Thymus (tissue), 11 donors: ENCODE measurements at regions not wholly inside any gene's neighbourhood (a gene's known extent, or its start where the extent isn't known, plus 50 kb on each side); places are given as distances from the start of the nearest gene placed in this dataset.

Experiments used
- DNase-seq, 9 donors: peaks; one replicate each; pipeline ENCODE4 v3.0.0-alpha.2; 2013; ENCODE audit warnings: low spot score in 9 of 9, low read depth in 6 of 9, missing footprints in 1 of 9
- H3K27ac ChIP-seq, 2 donors: one replicate each; pipeline ENCODE4 v1.5.1; 2013; ENCODE audit warnings: control low read depth in 1 of 2, low read depth in 1 of 2, low read length in 1 of 2, mild to moderate bottlenecking in 1 of 2, moderate library complexity in 1 of 2
- H3K27me3 ChIP-seq, 2 donors: one replicate each; pipeline ENCODE4 v1.5.1; 2013; ENCODE audit warnings: low read length in 1 of 2; ENCODE audit not compliant: control insufficient read depth in 2 of 2, insufficient read depth in 1 of 2
- H3K36me3 ChIP-seq, 2 donors: one replicate each; pipeline ENCODE4 v1.5.1; 2013; ENCODE audit warnings: low read length in 1 of 2, mild to moderate bottlenecking in 1 of 2, moderate library complexity in 1 of 2; ENCODE audit not compliant: control insufficient read depth in 2 of 2, insufficient read depth in 2 of 2
- H3K4me1 ChIP-seq, 2 donors: one replicate each; pipeline ENCODE4 v1.5.1; 2013; ENCODE audit warnings: low read length in 2 of 2; ENCODE audit not compliant: control insufficient read depth in 2 of 2, insufficient read depth in 2 of 2
- H3K4me3 ChIP-seq, 2 donors: one replicate each; pipeline ENCODE4 v1.5.1; 2013; ENCODE audit warnings: low read length in 2 of 2, control low read depth in 1 of 2, mild to moderate bottlenecking in 1 of 2
- H3K9me3 ChIP-seq, 2 donors: one replicate each; pipeline ENCODE4 v1.5.1; 2013; ENCODE audit warnings: low read length in 1 of 2, mild to moderate bottlenecking in 1 of 2; ENCODE audit not compliant: control insufficient read depth in 2 of 2, insufficient read depth in 1 of 2
- WGBS: extraction: QIAGEN DNeasy Blood & Tissue Kit; methylation state at CpG from one replicate; pipeline ENCODE4 v1.1.7; 2013; 5-methylcytosine and 5-hydroxymethylcytosine counted together
- donor health status: healthy.

- 37% methylated on average over 3 of the region's 3 CpGs for WGBS
- Histone ChIP-seq H3K27me3 (no peaks in the 10 kb centered on the region), H3K4me1 (no peaks in the 10 kb centered on the region), H3K9me3 (no peaks in the 10 kb centered on the region), H3K27ac (no peak overlapping the region), H3K36me3 (no peaks in the 10 kb centered on the region), H3K4me3 (no peak overlapping the region)
- no peak for DNase-seq
Measured at GRCh38 chr2:79453918-79454317, 58.9 kb upstream of the CTNNA2 start.

GRCh38 chr2:79452651-79453050 is 60.2 kb upstream of the CTNNA2 start:
- DNase-seq = no peak
- Histone ChIP-seq H3K4me3 (no peak overlapping the region), H3K27ac (no peak overlapping the region), H3K36me3 (no peaks in the 10 kb centered on the region), H3K27me3 (no peaks in the 10 kb centered on the region), H3K9me3 (no peaks in the 10 kb centered on the region), H3K4me1 (no peaks in the 10 kb centered on the region)
- WGBS = 87% methylated on average over 1 of the region's 1 CpG

GRCh38 chr2:79447463-79447862 is 65.4 kb upstream of the CTNNA2 start:
- Histone ChIP-seq H3K4me3 (no peak overlapping the region), H3K27ac (no peak overlapping the region), H3K4me1 (no peaks in the 10 kb centered on the region), H3K9me3 (no peaks in the 10 kb centered on the region), H3K36me3 (no peaks in the 10 kb centered on the region), H3K27me3 (no peaks in the 10 kb centered on the region)
- DNase-seq = no peak

DNA sequence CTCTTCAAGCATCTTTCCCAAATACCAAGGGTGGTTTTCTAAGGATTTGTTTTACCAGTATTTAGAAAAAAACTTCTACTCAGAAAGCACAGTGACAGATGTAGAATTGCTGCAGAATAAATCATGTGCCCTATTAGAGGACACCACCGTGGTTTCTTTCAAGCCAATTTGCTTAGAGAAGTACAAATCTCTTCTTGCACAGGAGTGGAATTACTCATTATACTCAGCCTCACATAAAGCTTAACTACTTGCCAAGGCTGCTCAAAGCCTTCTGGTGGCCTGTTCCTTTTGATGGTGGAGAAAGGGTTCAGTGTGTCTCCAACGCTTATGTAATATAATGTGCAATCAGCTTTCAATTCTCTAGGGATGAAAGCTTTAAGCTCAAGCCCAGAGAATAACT is 66.5 kb upstream of the CTNNA2 start:
- H3K27ac ChIP-seq = no peak overlapping the region
- H3K36me3 ChIP-seq = no peaks in the 10 kb centered on the region
- no peaks in the 10 kb centered on the region for H3K9me3 ChIP-seq
- H3K27me3 ChIP-seq = no peaks in the 10 kb centered on the region
- 90% methylated on average over 2 of the region's 2 CpGs for WGBS
- no peaks in the 10 kb centered on the region for H3K4me1 ChIP-seq
- DNase-seq = no peak
- no peak overlapping the region for H3K4me3 ChIP-seq

DNA sequence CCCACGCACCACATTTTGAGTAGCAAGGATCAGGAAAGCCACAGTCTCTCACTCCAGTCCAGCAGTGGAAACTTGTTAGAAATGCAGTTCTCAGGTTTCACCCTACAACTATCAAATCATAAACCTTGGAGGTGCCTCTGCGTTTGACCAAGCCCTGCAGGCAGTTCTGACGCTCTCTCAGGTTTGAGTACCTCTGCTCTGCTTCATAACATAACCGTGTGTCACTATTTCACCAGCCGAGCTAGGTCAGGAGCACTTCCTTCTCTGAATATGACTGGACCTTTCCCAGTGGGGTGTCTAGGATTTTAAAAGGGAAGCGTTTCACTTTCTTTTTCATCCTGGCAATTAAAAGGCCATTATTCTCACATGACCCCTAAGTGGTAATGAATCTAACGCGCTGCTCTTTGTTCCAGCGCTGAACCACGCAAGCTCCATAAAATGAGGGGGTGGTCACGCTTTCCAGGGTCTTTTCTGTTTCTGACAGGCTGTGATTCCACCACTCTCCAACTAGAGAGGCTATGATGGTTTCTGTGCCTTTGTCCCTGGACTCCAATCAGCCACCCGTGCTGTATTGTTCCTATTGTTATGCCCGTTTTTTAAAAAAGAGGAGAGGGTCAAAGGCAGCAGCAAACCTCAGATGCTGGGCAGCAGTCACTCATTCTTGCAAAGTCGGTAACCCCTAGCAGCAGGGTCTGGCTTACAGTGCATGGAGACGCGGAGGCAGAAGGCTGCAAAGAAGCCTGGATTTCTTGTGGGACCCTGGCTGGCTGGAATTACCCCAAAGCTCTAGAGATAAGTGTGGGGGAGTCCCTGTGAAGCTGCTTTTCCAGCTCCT is 75.2 kb upstream of the CTNNA2 start:
- WGBS = 66% methylated on average over 16 of the region's 16 CpGs
- Histone ChIP-seq H3K9me3 (no peaks in the 10 kb centered on the region), H3K4me1 (no peaks in the 10 kb centered on the region), H3K27ac (no peak overlapping the region), H3K27me3 (no peaks in the 10 kb centered on the region), H3K4me3 (no peak overlapping the region), H3K36me3 (no peaks in the 10 kb centered on the region)
- no peak for DNase-seq

- Histone ChIP-seq H3K36me3 (no peaks in the 10 kb centered on the region), H3K27ac (no peak overlapping the region), H3K4me3 (no peak overlapping the region), H3K27me3 (no peaks in the 10 kb centered on the region), H3K9me3 (no peaks in the 10 kb centered on the region), H3K4me1 (no peaks in the 10 kb centered on the region)
- no peak for DNase-seq
- WGBS = 93% methylated on average over 2 of the region's 2 CpGs
Measured at GRCh38 chr2:79434362-79434761, 78.5 kb upstream of the CTNNA2 start.

DNA sequence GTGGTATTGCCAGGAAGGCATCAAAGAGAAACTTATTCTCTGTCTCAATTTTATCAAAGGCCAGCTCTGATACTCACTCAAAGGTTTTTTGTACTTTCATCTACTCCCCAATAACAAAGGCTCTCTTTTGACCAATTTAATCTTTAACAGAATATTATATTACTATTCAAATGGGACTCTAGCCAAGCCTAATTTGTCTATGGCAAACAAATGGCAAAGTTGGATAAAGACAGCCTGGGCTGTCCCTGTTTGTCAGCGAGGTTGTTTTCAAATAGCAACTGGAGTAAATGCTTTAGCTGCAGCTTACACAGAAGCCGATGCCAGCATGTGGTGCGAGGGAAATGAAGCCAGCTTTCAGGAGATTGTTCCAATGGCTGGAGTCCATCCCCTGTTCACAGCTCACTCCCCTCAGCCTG is 80.1 kb upstream of the CTNNA2 start:
- no peak overlapping the region for H3K27ac ChIP-seq
- no peak overlapping the region for H3K4me3 ChIP-seq
- H3K27me3 ChIP-seq = no peaks in the 10 kb centered on the region
- no peak for DNase-seq
- no peaks in the 10 kb centered on the region for H3K4me1 ChIP-seq
- no peaks in the 10 kb centered on the region for H3K9me3 ChIP-seq
- 58% methylated on average over 3 of the region's 3 CpGs for WGBS
- no peaks in the 10 kb centered on the region for H3K36me3 ChIP-seq

DNA sequence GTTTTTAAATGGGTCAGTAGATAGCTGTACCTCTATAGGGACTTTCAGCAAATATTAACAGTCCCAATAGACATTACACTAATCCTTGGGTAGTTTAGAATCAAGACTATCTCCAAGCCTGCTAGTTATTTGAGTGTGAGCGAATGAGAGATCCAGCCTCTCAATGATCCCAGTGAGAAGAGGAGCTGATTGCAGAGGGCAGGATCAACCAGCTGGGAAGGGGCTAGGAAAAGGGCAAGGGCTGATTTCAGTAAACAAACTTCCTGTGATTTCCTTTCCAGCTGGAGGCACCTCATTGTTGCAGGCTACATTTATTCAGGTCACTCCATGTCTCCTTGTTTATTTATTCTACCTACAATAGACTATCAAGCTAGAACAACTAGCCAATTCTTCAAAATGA is 84.1 kb upstream of the CTNNA2 start:
- Histone ChIP-seq H3K4me3 (no peak overlapping the region), H3K9me3 (no peaks in the 10 kb centered on the region), H3K4me1 (no peaks in the 10 kb centered on the region), H3K27ac (no peak overlapping the region), H3K27me3 (no peaks in the 10 kb centered on the region), H3K36me3 (no peaks in the 10 kb centered on the region)
- WGBS = 63% methylated on average over 1 of the region's 1 CpG
- DNase-seq = no peak

- H3K9me3 ChIP-seq = no peaks in the 10 kb centered on the region
- H3K4me3 ChIP-seq = no peak overlapping the region
- H3K27ac ChIP-seq = no peak overlapping the region
- WGBS = 89% methylated on average over 2 of the region's 2 CpGs
- no peaks in the 10 kb centered on the region for H3K36me3 ChIP-seq
- DNase-seq = no peak
- no peaks in the 10 kb centered on the region for H3K27me3 ChIP-seq
- no peaks in the 10 kb centered on the region for H3K4me1 ChIP-seq
Measured at GRCh38 chr2:79414690-79415089, 98.2 kb upstream of the CTNNA2 start.
